HG02981 (cell line): ENCODE measurements at regions not wholly inside any gene's neighbourhood (a gene's known extent, or its start where the extent isn't known, plus 50 kb on each side); places are given as distances from the start of the nearest gene placed in this dataset.
"Not testable (repeated sequence)": the region's sequence is repeated elsewhere in the genome, so short reads cannot be mapped to it uniquely, and the experiment has no call there.

Experiments used
- ATAC-seq: cut with Tn5 transposase; IDR thresholded peaks from one replicate; pipeline ENCODE4 v1.9.1; 2021; ENCODE audit warnings: mild to moderate bottlenecking, moderate library complexity; ENCODE audit not compliant: unreplicated experiment

DNA sequence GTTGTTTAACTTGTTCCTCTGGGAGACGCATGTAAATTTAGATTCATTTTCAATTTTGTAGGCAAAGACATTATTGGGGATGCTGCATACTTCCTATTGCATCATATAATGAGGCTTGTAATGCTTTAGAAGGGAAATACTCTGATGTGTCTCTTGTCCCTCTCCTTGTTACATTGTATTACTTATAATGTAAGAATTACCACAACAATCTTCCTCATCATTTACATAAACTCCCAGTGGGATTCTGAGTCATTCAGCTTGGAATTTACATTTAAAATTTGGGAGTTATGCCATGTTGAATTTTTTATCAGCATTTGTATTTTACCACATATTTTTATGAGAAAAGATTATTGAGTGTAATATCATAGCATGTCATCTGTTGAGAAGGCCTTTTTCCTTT is 963.4 kb upstream of the NRXN1 start:
- no peak for ATAC-seq

- no peak for ATAC-seq
These were observed 962.3 kb upstream of the NRXN1 start for GRCh38 chr2:51994123-51994763.

- ATAC-seq = no peak
These were observed 958.8 kb upstream of the NRXN1 start for GRCh38 chr2:51990684-51991083.

DNA sequence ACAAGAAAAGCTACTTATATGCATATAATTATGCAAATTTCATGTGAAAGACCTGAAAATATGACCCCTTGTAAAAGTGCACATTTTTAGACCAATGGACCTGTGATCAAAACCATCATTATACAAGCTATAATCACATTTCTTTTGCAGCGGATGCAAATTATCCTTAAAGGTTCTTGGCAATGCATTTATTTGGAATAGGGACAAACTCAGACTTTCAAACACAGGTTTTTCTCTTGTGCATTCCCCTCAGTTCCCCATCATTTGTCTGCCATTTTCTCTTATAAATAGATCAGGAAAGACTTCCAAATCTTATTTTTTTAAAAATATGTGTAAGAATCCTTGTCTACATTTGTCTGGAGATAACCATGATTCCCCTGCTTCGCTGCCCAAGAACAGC is 954.2 kb upstream of the NRXN1 start:
- ATAC-seq = no peak

DNA sequence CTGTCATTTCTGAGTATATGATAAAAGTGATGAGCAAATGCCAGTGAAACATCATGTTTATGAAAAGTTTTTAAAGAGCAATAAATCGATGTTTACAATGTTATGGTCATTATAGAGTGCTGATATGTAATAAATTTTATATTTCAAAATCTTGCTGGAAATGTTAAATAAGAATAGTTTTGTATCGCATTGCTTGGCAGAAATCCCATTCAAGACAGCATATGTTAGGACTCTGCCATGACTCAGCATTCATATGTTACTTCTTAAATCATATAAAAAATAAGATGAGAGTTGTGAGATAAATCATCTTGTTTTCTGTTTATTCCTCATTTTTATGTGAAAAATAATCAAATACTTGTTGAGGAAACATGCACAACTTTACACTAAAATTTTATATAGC is 949.9 kb upstream of the NRXN1 start:
- ATAC-seq = no peak

DNA sequence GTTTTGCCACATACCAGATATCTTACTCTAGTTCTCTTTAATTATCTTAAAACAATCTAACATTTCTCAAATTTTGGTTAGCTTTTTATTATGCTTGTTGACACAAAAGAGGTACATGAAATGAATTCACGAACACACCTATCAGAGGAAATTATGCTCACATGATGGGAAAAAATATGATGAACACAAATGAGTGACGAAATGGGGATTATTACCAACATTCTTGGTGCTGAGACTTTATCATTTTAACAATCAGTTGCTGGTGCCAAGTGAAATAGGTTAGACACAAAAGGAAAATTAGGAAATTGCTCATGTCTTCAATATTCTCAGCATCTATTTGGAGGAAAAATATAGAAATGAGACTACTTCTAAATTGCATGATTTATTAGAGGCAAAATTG is 944.7 kb upstream of the NRXN1 start:
- ATAC-seq = no peak

DNA sequence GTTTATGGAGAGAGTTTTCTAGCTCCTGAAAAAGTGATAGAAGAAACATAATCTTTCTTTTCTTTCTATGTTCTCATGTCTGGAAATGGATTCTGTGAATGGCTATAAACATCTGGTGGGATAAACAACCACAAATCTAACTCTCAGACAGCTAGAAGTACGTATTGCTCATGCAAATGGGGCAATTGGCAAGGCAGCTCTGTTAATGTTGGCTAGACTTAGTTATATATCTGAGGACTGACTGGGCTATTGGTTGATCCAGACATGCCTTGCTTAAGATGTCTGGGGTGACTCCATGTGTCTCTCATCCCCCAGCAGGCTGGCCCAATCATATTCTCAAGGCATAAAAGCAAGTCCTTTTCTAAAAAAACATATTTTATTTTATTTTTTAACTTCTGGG is 939.2 kb upstream of the NRXN1 start:
- ATAC-seq = no peak

DNA sequence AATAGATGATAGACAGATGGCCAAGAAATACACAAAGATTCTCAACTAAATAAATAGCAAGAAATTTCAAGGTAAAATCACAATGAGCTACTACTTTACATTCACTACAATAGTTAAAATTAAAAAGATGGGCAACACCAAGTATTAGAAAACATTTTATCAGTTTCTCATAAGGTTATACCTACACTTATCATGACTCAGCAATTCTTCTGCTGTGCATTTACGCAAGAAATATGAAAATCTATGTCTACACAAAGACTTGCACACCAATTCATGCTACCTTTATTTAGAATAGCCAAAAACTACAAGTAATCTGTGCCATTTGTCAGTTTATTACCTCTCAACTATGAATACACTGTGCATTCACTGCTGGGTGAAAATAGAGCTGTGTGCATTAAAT is 937.4 kb upstream of the NRXN1 start:
- no peak for ATAC-seq

GRCh38 chr2:51960841-51961335 is 929.0 kb upstream of the NRXN1 start:
- no peak for ATAC-seq

- ATAC-seq = no peak
These were observed 928.3 kb upstream of the NRXN1 start for GRCh38 chr2:51960281-51960680.

DNA sequence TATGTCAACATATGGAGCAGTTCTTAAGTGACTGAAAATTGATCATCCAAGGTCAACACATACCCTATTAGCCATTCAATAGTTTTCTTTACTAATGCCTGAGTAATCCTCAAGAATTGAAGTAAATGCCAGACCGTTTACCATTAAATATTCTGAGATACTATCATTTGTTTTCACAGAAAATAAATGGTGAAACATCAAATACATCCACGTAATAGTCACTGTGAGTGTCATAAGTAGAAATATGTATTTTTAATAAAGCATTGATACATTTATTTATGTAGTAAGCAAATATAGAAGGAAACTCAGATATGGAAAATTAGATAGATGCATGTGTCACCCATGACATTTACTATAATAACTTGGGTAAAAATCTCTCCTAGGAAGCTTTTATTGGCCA is 927.8 kb upstream of the NRXN1 start:
- ATAC-seq = no peak

DNA sequence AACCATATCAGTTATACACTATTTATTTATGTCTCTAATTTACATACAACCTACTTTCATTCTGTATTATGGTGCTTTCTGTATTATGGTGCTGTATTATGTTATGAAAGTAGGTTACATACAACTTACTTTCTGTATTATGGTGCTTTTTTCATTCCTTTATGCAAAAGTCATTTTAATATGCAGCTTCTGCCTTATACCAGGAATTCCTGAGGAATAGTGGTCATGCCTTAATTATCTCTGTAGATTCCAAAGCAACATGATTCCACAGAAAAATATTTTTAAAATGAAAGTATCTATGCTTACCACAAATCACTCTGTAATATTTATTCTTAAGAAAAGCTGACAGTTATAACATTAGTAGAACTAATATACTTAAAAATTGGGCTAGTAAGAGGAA is 922.0 kb upstream of the NRXN1 start:
- no peak for ATAC-seq

DNA sequence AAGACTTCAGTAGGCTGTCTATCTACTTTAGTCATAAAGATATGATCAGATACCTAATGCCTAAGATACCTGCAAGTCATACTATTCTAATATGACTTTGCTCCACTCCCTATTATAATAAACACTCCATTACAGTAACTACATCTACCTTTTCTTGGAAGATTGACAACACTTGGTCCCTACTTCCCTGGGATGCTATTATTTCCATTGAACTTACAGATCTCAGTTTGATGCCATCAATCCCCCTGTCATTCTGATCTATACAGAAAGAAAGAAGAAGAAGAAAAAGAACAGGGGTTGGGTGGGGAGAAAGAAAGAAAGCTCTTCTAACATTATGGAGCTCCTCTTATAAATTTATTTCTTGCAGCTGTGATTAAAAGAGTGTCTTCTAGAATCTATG is 889.1 kb upstream of the NRXN1 start:
- no peak for ATAC-seq

GRCh38 chr2:51920509-51920908 is 888.6 kb upstream of the NRXN1 start:
- no peak for ATAC-seq

DNA sequence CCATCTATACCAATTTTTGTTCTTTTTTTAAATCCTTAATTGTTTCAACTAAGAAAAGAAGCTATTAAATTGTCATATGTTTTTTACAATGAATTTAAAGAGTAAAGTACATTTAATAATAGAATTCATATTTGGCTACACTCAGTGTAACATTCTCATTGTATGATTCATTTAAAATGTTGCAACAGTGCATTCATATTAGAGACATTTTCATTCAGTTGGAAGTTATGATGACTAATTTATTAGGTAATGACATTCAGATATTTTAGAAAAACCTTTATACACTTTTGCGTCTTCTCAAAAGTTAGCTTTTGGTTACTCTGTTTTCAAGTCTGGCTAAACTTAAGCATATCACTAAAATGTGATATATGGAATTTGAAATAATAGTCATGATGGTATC is 887.5 kb upstream of the NRXN1 start:
- ATAC-seq = no peak

GRCh38 chr2:51918113-51918512 is 886.2 kb upstream of the NRXN1 start:
- ATAC-seq = no peak

DNA sequence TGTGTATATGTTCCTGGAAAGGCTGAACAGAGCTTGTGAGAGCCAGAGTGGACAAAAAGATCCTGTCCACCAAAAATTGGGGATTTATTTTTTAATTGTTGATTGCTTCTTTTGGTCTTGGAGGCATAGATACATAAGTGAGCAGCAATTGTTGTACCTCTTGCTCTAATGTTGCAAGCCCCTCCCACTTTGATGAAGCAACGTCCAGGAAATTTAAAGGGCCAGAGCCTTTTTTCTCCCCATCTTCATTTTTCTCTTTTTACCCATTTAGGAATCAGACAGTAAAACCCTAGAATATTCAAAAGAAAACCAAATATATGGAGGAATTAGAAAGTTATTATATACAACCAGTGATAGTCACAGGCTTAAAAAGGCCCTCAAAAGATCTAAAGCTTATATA is 871.8 kb upstream of the NRXN1 start:
- no peak for ATAC-seq

GRCh38 chr2:51899643-51900042 is 867.7 kb upstream of the NRXN1 start:
- no peak for ATAC-seq

- ATAC-seq = not testable (repeated sequence)
These were observed 862.7 kb upstream of the NRXN1 start for GRCh38 chr2:51894584-51894983.

DNA sequence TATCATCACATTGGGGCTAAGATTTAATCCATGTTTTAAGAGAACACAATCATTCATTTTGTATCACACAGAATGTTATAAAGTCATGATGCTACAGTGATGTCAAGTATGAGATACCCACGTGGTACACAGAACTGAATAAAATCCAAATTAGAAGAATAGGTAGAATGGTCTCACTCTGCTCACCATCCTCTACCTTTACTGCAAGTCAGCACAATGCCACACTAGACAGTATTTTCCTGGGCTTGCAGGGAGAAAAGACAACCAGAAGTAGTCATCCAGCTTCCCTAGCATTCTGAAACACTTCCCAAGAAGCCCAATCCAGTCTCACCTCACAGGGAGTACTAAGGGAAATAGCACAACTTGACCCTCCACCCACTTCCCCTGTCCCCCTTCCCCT is 856.2 kb upstream of the NRXN1 start:
- no peak for ATAC-seq

DNA sequence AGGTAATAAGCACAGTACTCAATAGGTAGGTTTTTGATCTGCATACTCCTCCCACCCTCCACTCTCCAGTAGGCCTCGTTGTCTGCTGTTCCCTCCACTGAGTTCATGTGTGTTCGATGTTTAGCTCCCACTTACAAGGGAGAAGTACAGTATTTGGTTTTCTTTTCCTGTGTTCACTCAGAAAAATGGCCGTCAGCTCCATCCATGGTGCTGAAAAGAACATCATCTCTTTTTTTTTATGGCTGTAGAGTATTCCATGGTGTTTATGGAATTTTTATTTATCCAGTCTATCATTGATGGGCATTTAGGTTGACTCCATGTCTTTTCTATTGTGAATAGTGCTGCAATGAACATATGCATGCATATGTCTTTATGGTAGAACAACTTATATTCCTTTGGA is 849.7 kb upstream of the NRXN1 start:
- no peak for ATAC-seq

- ATAC-seq = no peak
These were observed 848.2 kb upstream of the NRXN1 start for GRCh38 chr2:51880153-51880552.

- ATAC-seq = no peak
These were observed 834.4 kb upstream of the NRXN1 start for GRCh38 chr2:51866361-51866760.
